LNCAP (cell line): ENCODE measurements at regions not wholly inside any gene's neighbourhood (a gene's known extent, or its start where the extent isn't known, plus 50 kb on each side); places are given as distances from the start of the nearest gene placed in this dataset.

Source experiments
- CTCF ChIP-seq: fragments of 450-650 bp; IDR thresholded peaks from 2 replicates; pipeline ENCODE4 v1.5.1; 2017; ENCODE audit warnings: mild to moderate bottlenecking

DNA sequence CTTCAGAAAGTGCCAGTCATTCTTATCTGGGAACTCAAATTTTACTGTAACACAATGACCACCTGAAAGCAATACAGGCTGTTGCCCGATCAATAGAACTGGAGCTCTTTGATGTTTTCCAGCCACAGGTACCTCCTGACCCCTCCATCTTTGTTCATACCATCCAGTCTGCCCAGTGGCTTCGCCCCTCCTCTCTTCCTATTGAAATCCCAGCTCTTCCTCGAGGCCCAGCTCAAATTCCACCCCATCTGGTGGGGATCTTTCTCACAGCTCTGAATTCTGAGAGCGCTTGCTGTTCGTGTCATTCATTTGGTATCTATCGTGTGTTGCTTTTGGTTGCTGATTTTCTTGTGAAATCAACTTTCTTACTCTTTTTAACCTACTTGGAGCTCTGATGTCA lies 87.9 kb upstream of the CNKSR3 start:
- no peak for TF ChIP-seq CTCF

DNA sequence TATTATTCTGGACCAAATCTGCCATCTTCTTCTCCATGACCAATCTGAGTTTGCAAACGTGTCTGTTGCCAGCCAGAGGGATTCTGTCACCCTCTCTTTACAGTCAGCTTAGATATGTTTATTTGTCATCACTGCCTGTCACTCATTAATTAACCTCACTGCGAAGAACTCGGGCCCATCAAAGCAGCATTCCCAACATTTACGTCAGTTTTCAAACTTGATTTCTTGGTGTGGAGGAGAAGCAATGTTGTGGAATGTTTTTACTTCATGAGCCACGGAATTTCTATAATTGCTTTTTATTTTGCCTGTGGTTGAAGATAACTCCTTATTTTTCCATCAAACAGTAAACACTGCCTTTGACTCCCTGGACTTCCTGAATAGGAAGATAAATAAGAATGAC lies 91.8 kb upstream of the CNKSR3 start:
- TF ChIP-seq CTCF, result no peak

DNA sequence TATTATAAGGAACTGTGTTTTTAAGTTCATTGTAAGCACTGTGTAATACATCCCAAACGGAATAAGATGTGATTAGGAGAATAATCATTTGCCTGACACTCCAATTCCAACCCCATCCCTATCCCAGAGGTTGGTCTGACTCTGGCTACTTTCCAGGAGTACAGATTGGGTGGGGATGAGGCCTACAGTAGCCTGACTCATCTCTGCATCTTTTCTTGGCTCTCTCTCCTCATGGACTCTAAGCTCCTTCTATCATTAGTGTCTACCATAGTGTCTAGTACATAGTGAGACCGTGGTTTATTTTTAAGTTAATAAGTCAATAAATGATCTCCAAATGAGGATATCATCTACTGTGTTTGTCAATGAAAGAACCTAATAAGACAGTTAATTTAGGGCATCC lies 92.2 kb upstream of the CNKSR3 start:
- TF ChIP-seq CTCF, result no peak

DNA sequence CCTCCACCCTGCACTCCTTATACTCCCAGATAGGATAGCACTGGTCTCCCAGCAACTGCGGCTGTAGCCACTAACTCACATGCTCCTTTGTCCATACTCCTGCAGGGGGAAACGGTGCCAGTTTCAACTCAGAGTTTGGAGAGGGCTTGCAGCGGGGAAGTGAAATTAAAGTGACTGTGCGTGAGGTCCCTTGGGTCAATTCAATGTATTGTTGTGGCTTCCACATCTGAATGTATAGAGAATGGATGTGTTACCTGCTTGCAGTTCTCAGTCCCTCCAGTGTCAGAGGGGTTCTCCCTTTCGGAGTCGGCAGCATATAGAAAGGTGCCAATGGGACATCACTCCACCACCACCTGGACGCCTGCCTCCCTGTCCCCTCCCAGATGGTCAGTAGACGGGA lies 93.6 kb upstream of the CNKSR3 start:
- no peak for TF ChIP-seq CTCF

DNA sequence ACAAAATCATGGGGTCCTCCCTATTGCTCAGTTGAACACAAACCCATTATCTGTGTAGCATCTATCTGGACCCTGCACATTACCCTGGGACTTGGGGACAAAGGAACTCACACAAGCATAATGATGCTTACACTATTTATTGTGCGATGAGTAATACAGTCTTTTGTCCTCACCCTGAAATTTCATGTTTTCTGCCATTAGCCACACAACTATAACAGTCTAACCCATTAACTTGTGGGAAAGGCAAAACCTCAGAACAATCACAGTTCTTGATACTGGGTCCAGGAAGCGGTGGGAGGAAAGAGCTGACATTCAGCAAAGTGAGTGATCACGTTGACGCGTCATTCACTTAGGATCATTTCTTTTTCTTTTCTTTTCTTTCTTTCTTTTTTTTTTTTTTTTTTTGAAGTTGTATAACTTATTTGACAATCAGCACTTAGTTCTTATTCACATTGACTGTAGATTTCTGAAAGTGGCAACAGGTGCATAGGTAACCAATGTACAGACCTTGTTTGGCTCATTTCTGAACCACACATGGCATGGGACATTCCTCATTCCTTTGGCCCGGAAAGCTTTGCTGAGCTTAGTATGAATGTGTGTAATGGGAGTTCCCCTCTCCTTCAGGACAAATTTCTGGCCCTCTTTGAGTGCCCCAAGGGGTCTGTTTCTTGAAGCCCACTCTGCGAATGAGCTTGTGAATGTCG lies 94.8 kb upstream of the CNKSR3 start:
- TF ChIP-seq CTCF, result no peak

DNA sequence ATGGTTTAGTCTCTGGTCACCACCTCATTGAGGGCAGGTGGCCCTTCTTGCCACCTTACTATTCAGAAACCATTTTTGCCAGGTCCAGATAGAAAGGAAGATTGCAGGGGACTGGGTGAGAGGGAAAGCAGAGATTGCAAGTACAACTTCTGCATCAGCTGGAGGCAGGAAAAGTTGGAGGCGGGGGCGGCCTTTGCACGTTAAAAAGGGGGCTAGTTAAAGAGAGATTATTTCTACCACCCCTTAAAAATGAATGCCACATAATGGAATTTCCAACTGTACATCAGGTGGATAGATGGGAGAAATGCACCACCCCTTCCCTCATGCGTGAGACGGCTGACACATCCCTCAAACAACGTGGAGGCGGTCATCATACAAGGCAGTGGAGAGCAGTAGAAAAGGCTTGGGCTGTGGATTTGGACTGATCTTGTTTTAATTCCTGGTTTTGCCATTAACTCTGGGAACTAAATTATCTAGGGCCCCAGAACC lies 95.4 kb upstream of the CNKSR3 start:
- no peak for TF ChIP-seq CTCF

DNA sequence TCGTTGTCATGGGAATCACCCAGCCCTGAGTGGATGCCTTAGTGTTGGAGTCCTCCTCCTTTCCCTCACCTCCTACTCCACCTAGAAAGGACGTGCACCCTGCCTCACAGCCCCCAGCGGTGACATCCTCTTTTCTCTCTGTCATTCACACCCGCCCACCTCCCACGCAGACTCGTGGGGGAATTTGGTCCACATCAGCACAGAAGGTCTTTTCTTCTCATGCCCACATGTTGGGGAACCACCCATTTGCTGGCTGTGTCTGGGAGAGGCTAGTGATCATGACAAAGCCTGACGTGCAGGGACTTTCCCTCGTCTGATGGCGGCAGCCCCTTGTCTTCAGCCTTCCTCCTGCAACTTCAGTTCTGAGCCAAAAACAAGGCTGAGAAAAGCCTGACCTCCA lies 96.0 kb upstream of the CNKSR3 start:
- no peak for TF ChIP-seq CTCF

DNA sequence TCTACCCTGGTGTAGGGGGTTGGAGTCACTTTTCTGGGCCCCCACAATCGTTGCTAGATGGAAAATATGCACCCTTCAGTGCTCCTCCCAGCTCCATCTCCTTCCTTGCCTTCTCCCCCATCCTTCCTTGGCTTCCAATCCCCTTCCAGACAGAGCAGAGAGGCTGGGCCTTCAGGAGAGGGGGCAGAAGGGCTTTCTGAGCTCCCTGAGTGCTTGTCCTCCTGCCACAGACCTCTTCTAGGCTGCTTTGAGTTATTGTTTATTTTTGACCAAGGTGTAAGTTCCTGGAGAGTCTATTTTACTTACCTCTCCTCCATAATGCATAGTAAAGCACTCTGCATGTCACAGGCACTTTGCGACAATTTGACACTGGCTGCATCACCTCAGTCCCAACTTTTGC lies 96.4 kb upstream of the CNKSR3 start:
- TF ChIP-seq CTCF, result no peak
